Endothelial cell of hepatic sinusoid (primary cell): ENCODE measurements at regions not wholly inside any gene's neighbourhood (a gene's known extent, or its start where the extent isn't known, plus 50 kb on each side); places are given as distances from the start of the nearest gene placed in this dataset.

Source experiments
- in situ Hi-C: cut with HindIII; loops from 2 replicates; pipeline ENCODE4 v1.10.0; 2017; ENCODE audit warnings: low sequenced_read_pairs

DNA sequence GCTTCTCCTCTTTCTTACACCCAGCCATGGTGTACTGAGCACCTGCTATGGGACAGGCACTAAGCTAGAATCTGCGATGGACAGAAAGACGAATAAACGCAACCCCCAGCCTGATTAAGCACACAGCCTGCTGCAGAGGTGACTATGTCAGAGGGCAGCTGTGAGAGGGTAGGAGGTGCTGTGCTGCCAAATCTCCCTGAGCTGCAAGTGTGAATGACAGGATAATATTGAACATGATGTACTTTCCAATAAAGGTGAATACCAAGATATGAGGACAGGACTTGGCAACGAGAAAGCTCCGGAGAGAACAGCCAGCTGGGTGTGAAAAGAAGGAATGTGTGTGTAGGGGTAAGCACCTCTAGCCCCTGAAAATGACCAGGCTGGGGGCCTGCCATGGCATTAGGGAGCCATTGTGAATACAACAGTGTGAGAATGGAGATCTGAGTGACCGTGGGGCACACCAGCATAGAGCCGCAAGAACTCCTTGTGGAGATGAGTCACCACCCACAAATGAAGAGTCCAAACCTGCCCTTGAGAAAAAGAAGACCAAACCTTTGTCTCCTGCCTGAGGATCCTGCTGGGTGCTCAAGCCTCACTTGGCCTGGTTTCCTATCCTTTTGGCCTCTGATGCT is 83.0 kb upstream of the ATF3 start:
- in situ Hi-C loops, result no loop called here

DNA sequence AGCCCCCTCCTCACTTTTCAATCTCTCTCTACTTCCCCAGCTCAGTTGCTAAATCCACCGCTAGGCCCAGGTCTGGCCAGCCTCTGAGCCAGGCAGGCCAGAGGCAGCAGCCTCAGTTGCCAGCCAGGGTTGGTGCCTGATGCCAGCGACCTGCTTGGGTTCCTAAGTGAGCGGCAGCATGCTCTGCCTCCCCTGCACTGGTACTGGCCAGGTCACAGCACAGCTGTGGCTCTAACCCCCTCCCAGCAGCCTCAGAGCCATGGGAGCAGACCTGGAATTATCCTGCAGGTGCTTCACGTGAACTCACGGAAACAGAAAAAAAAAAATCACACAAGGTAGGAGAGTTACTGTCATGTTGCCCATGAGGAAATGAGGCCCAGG is 82.5 kb upstream of the ATF3 start:
- in situ Hi-C loops, result no loop called here

DNA sequence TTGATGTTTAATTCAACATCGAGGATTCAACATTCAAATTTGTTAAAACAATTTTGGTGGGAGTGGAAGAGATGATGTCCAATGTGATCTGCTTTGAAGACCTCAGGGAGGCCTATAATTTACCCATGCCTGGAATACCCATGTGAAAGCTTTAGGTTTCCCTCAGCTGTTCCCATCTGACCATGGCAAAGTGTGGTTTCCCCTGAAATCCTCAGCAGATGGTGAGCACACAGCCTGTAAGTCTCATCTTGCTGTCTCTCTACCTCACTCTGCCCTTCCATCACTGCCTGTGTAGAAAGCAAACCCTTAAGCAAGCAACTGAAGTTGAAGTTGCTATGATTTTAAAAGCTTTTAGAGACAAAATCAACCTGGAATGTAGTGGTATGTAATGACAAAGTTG is 80.1 kb upstream of the ATF3 start:
- in situ Hi-C loops, result no loop called here

DNA sequence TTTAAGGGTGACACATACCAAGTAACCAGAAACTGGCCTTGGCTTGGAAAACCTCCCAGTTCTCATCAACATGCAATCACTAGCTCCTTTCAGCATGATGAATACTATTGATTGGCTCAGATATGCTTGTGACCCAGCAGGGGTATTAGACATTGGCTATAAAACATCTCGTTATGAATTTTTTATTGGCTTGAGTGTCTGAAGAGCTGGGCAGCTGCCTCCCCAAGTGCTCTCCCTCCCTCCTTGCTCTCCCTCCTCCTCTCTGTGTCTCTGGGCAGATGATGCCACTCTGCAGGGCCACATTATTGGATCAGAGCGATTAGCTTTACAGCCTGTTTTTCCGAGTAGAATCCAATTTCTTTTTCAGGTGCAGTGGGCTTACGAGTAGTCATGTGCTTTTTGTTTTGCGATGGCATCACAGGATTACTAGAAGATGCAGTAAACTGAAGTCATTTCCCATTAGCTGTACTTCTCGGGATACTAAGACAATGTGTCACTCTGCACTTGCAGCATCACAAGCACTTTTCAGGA is 79.3 kb upstream of the ATF3 start:
- in situ Hi-C loops, result no loop called here

DNA sequence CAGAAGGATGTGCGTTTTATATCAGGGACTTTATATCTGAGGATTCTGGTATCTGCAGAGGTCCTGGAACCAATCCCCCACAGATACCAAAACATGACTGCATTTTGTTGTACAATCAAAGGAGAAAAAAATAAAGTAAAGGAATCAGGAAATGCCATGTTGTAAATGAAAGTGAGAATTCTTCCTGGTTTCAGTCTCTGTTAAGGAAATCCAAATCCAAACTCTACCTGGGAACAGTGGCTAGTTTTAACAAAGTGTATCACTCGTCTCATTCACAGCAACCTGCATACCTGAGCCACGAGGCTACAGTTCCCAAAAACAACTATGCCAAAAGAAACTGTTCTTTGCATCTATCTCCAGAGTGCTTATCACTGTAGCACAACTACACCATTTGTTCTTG is 77.3 kb upstream of the ATF3 start:
- in situ Hi-C loops, result no loop called here

DNA sequence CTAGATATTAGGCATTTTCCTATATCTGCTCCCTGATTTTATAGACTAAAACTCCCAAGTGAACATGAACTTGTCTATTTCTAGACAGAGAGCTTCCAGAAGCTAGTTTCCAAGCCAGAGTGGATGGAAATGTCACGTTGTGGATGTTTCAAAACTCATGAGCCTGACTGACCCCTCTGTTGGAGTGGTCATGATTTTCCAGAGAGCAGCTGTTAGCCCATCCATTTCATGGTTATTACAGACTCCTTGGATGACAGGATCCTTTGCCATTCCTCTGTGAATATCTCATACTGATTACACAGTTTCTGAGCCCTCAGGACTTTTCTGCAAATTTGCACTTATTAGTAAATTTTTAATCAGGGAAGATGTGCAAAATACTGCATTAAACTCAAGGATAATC is 76.8 kb upstream of the ATF3 start:
- in situ Hi-C loops, result no loop called here

DNA sequence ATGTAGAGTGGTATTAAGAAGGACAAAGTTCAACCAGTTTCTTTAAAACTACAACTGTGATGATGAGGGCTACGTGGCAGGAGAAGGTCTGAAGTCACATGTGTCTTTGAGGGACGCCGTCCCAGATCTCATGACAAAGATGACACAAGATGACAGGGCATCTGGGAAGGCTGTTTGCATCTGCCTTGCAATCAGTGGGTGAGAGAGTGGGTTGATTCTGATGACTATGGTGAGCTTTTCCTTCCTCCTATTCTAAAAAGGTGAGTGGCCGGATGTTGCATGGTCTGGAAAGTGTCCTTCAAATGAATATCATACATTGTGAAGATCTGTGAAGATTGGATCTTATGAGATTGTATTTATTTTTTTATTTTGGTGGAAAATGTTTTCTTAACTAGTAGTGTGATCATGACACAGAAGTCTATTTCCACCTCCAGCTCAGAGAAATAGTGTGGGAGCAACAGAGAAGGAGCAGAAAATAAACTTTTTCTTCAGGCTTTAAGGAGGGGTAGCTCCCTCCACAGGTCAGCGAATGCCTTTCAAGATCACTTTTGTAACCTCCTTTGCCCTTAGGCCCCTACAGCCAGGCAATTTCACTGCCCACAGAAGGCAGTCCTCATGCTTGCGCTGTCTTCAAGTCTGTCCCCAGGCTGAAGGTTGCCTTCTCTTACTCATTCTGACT is 76.0 kb upstream of the ATF3 start:
- in situ Hi-C loops, result no loop called here

DNA sequence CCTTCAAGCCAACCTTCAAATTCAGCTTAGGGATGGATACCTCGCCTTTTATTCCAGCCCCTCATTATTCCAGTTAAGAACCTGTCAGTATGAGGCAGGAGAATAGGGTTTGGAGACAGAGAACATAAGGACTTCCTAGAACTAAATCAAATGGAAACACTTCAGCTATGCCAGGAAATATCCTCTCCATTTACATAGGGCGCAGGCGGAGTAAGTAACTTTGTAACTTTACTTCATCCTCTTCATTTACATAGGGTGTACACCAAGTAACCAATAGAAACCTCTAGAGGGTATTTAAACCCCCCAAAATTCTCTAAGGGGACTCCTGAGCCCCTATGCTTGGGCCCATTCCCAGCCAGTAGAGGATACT is 75.4 kb upstream of the ATF3 start:
- in situ Hi-C loops, result no loop called here

DNA sequence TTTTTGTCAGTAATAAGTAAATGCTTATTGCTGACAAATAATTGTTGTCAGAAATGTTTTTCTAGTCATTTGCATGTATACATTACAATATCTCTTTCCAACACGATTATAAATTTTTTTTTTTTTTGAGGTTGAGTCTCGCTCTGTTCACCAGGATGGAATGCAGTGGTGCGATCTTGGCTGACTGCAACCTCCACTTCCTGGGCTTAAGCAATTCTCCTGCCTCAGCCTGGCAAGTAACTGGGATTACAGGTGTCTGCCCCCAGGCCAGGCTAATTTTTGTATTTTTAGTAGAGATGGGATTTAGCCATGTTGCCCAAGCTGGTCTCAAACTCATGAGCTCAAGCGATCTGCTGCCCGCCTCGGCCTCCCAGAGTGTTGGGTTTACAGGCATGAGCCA is 72.0 kb upstream of the ATF3 start:
- in situ Hi-C loops, result loop anchor here (5.0 kb wide), 1 partner anchor 36 kb away; no protein-coding TSS in a partner anchor

DNA sequence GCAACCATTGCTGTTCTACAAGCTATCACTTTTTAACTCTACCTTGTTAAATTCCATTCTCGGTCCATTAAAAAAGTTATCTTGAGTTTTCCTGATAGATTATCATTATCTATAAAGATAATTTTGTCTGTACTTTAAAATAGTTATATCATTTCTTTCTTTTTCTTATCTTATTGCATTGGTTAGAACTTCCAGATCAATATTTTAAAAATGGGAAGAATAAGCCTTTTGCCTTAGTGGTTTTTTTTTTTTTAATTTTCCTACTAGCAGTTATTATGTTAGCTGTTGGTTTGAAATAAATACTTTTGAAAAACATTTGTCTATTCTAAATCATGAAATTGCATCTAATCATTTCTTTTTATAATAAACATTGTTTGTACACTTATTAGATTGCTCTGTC is 71.0 kb upstream of the ATF3 start:
- in situ Hi-C loops, result loop anchor here (5.0 kb wide), 1 partner anchor 35 kb away; no protein-coding TSS in a partner anchor

DNA sequence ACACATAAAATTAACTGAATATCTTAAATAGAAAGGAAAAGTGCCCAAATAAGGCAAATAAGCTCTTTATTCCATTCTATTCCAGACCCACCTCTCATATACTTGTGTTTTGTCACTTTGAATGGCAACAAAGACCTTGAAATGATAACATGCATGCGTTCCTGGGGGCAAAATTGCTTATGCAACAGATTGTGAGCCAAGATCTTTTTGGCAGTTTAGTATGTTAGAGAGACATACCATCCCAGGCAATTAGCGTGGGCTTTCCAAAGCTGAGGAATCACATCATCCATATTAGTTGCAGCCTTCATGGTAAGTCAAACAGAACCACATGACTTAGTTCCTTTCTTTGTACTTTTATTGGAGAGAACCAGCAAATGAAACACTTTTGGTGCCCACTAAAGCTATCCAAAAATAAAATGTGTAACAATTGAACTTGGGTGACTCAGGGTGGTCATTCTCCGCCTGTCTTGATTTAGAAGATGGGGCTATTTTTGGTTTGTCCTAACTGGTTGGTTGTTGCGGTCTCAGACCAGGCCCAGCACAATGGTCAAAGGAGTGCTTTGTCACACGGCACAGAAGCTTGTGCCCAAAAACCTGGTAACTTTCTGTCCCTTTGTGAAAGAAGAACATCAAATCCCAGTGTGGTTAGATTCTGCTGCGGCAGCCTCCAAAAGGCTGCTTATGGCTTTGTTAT is 68.7 kb upstream of the ATF3 start:
- in situ Hi-C loops, result loop anchor here (5.0 kb wide), 1 partner anchor 32 kb away; no protein-coding TSS in a partner anchor

DNA sequence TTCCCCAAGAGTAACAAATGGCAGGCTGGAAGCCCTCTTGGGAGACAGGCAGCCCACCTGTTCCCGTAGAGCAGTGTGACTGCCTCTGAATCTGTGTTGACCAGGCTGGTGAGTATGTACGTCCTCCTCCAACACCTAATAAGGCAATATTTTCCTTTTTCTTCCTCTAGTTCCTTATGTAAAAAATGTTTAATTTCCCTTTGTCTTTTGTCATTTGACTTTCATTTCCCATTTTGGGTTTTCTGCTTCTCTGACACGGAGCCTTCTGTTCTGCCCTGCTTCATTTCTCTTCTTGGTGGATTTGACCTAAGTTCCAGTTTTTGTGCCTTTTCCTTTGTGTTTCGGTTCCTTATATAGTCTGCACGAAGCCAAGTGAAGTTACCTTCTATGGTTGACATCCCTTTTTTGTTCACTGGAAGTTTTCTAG is 65.8 kb upstream of the ATF3 start:
- in situ Hi-C loops, result no loop called here

DNA sequence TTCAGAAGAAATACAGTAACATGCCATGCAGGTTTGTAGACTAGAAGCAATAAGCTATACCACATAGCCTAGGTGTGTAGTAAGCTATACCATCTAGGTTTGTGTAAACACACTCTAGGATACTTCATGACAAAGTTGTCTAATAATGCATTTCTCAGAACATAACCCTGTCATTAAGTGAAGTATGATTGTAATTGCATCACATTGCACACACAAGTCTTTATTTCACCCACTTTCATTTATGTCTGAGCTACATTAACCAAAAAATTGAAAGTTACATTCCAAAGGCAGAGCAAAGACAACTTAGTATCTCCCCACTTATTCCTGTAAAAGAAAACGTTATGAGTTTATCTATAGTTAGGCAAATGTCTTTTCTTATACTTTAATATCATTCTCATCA is 64.5 kb upstream of the ATF3 start:
- in situ Hi-C loops, result no loop called here

DNA sequence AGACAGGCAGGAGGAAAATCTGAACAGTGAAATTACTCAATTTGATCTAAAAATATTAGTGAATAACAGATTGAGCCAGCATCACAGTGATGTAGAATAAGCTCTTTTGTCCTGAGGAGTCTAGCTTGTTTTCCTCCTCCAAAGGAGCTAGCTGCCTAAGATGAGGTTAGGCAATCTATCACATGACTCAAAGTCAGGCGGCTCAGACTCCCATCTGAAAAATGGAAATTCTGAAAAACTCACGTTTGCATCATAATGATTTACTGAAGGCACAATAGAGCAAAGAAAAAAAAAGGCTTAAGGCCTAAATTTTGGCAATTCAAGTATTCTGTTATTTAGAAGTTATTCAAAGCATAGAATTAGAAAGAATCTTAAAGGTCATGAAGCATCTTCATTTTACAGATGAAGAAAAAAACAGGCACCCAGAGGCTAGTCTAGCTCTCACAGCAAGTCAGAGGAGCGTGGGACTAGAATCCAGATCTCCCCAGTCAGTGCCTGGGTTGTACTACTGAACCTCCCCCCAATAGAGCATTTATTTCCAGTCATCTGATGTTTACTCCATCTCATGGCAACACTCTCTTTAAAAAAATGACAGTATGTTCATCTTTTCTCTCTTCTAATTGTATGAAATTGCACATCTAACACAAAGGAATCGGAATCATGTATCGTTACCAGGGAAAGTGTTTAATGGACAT is 62.5 kb upstream of the ATF3 start:
- in situ Hi-C loops, result no loop called here

DNA sequence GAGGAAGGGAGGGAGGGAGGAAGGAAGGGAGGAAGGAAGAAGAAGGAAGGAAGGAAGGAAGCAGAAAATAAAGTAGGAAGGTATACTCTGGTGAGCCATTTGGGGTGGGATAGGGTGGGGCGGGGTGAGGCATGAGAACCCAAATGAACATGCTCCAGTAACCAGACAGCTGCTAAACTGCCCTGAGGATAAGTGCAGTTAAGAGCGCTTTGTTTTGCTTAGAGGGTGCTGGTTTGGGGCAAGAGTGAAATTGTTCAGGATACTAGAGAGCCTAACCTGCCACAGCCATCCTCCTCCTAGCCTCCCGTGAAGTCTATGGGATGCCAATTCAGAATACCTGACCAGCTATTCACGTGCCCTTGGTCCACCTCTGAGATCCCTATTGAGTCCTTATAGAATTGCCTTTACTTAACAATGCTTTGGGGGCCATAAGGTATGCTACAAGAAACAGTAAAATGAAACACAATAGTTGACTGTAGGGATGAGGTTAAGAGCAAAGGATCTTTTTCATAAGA is 59.0 kb upstream of the ATF3 start:
- in situ Hi-C loops, result no loop called here

DNA sequence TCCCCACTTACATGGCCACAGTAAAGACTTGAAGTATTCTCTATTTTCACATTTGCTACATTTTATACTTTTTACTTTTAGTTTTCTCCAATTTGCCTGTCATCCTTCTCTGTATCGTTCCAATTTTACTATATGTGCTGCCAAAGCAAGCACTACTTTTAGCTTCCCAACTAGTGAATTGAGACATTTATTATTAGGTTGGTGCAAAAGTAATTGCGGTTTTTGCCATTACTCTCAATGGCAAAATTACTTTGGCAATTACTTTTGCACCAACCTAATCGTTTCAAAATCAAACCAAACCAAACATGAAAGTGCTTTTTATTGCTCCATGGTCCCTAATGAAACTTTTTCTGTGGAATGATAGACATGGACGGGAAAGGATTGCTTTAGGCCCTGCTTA is 56.6 kb upstream of the ATF3 start:
- in situ Hi-C loops, result no loop called here

DNA sequence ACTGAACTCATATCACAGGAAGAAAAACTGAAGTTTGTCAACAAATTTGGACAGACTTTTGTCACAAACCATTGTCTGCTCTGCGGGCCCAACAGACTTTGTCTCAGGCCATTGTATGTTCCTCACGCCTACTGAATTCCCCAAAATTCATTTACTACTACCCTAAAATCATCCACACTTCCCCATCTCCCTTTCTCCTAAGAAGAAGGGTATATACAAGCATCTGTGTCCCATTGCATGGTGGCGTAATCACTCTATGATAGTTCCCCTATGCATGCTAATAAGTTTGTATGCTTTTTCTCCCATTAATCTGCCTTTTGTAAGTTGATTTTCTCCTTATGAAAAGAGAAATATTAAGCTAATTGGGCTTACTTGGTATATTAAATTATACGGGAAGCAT is 54.9 kb upstream of the ATF3 start:
- in situ Hi-C loops, result no loop called here

DNA sequence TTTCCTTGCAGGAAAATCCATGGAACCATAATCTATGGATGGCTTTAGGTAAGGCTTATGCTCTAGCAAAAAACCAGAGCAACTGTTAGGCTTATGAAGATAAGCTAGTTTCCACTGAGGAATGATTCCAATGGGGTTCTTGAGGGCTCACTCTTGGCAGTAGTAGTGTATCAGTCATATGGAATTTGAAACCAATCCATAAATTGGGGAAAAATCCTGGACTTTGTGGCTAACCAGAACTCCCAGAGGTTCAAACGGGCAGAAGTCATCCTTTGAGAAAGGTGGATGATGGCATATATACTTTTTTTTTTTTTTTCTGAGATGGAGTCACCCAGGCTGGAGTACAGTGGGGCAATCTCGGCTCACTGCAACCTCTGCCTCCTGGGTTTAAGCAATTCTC is 54.2 kb upstream of the ATF3 start:
- in situ Hi-C loops, result no loop called here

DNA sequence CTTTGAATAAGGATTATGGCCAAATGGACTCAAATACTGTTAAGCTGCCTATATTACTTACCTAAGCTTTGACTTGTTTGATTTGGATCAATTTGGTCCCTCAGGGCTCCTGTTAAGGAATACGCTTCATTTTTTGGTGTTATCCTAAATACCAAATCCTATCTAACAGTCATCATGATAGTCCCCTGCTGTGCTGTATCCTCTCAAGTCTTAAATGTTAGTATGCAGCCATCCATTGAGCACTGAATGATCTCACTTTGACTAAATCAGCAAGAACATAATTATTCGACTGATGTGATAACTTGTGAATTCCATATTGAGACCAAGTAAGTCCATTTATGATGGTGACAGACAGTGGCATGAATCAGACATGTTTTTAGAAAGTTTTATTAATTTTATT is 53.1 kb upstream of the ATF3 start:
- in situ Hi-C loops, result loop anchor here (5.0 kb wide), 1 partner anchor 58 kb away; no protein-coding TSS in a partner anchor

DNA sequence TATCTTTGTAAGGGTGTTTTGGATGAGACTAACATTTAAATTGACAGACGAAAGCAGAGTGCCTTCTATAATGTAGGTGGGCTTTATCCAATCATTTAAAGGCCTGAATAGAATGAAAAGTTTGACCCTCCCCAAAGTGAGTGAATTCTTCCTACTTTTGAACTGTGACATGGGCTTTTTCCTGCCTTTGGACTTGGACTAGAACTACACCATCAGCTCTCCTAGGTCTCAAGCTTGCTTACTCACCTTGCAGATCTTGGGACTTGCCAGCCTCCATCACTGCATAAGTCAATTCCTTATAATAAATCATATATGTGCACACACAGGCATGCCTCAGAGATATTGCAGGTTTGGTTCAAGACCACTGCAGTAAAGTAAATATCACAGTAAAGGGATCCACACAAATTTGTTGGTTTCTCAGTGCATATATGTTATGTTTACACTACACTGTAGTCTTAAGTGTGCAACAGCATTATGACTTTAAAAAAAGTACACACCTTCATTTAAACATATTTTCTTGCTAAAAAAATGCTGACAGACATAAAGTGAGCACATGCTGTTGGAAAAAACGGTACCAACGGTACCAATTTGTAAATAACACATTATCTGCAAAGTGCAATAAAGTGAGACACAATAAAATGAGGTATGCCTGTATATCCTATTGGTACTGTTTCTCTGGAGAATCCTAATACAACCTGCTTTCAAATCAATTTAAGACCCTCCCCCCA is 51.6 kb upstream of the ATF3 start:
- in situ Hi-C loops, result loop anchor here (5.0 kb wide), 1 partner anchor 60 kb away; no protein-coding TSS in a partner anchor
